HG03521 (cell line): ENCODE measurements at regions not wholly inside any gene's neighbourhood (a gene's known extent, or its start where the extent isn't known, plus 50 kb on each side); places are given as distances from the start of the nearest gene placed in this dataset.

Experiments
- ATAC-seq: cut with Tn5 transposase; IDR thresholded peaks from one replicate; pipeline ENCODE4 v1.9.1; 2021; ENCODE audit warnings: mild to moderate bottlenecking, moderate library complexity; ENCODE audit not compliant: unreplicated experiment

DNA sequence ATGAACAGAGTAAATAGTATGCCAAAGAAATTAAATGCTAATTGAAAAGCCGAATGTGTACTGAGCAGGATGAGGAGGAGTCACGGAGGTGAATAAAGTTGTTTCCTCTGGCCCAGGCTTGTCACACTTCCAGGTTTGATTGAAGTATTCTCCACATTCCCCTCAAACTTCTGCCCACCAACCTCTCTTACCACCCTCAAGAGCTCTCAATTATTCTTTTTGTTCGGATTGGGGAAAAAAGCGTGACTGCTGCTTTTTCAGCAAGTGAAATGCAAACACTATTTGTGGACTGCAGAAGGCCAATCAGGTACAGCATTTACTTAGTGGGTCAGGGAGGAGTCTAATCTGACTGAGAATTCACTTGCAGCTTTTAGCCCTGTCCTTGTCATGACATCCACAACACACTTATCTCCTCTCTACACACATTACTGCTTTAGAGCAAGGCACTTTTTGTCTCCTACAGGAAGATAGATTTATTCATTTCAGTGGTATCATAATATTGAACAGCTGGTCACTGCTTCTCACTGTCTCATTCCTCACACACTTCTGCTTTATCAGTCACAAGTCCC lies 375.6 kb upstream of the PRMT6 start:
- no peak for ATAC-seq

DNA sequence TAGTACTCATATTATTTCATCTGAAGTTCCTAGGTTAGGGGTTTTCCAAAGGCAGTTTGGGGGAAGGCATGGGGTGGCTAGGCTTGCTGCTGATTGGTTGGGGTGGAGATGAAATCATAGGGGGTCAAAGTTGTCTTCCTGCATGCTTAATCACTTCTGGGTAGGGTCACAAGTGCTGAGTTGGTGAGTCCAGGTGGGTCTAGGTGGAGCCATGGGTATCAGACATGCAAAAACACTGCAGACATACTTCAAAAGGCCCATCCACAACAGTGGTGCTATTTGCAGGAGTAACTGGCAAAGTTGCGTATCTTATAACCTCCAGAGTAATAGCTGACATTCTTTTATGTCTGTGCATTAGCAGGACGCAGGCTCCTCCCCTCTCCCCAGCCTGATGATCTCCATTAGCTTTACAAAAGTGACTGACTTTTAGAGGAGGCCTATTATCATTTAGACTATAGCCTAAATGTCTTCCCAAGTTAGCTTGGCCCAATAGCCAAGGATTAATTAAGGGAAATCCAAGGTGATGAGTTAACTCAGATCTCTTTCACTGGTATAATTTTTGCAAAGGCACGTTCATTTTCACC lies 374.4 kb upstream of the PRMT6 start:
- no peak for ATAC-seq

DNA sequence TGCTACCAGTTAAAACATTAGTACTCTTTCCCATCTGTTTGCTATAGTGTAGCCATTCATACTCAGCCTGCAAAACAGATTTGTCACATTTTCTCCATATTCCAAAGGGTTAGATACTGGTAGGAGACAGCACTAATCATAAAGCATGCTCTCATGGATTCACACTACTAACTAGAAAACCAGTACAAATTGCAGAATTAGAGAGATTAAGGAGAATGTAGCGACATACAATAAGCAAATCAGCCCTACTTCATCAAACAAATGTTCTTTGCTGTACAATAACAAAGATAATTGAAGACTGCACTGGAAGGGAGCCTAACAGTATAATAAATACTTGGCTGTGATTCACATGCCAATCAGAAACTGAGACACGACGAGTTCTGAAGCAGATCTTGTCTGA lies 368.0 kb upstream of the PRMT6 start:
- no peak for ATAC-seq

DNA sequence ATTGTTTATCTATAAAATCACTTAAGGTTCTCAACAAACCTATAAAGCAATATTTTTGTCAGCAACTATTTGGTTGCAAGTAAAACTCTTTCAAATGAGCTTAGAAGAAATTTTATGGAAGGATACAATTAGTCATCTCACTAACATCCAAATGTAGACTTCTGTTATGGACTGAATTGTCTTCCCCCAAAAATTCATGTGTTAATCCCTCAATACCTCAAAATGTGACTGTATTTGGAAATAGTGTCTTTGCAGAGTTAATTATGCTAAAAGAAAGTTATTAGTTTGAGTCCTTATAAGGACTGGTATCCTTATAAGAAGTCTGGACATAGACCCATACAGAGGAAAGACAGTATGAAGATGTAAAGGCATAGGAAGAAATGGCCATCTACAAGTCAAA lies 357.8 kb upstream of the PRMT6 start:
- ATAC-seq, result no peak

DNA sequence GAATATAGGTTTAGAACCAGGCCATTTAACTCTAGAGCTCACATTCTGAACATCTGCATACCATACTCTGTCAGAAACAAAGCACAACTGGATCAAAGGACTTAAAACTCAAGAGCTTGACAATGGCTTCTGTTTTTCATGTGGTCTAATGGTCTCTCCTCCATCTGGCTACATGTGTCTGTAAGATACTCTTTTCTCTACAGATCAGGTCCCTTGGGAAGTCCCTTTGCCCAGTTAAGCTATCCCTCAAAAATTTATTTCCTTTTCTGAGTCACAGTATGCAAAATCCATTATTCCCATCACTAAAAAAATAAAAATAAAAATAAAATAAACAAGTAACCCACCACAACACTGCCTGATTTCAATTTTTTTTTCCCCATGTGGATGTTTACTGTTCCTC lies 357.0 kb upstream of the PRMT6 start:
- no peak for ATAC-seq

DNA sequence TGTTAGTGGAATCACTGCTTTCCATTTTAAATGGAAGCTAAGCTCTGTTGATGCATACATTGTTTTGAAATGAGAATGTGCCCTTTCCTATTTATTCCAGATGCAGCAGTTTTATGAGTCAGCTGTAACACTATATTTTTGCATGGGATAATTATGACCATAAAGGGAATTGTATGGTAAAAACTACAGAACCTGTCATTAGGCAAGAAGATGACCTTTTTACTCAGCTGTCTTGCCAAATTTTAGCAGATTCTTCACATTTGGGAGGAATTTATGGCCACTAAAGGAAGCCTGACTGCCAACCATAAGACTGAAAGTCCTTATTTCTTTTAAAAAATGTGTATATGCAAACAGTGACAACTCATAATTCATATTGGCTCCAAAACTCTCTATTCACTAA lies 356.3 kb upstream of the PRMT6 start:
- ATAC-seq, result no peak

DNA sequence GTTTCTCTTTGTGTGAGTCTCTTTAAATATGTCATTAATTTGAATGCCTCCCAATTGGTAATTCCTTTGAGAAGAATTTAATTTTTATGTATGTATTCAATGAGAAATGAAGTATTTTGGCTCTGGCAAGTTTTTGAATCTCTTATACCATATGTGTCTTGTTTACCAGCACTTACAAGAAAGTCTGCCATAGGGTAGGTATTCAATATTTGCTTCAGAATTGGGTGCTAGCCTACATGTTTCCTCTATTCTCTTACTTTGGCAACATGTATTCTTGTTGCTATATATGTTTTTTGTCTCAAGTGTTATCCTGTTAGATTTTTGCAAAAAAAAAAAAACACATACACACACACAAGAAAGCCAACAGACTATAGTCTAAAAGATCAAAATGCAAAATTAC lies 350.5 kb upstream of the PRMT6 start:
- ATAC-seq, result no peak

DNA sequence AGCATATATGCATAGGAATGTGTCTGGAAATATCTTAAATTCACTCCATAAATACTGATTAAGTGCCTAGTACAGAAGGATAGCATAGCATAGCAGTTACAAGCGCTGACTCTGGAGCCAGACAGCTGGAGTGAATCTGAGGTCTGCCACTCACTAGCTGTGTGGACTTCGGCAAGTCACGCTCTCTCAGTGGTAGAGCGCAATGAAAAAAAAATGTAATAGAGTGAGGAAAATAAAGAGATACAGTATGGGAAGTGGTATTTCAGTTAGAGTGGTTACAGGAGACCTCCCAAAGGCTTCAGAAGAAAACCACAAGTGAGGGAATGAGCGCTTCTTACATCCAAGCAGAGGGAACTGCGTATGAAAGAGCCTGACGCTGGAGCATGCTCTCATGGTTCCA lies 338.9 kb upstream of the PRMT6 start:
- no peak for ATAC-seq

DNA sequence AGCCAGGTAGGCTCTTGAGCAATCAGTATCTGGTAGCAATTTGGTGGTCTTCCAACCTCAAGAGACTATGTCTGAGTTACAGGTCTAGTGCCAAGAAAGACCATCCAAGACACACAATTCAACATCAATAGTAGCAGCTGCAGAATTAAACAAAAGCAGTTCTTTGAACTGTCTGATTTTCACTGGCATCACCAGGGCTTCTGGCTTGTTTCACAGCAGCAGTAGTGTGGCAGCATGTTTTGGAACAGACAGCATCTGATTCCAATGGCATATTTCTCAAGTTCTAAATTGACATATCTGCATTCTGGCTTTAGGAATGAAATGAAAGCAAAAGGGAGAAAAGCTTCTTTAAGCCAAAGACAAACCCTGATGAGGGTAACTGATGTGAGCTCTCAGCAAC lies 334.7 kb upstream of the PRMT6 start:
- no peak for ATAC-seq

DNA sequence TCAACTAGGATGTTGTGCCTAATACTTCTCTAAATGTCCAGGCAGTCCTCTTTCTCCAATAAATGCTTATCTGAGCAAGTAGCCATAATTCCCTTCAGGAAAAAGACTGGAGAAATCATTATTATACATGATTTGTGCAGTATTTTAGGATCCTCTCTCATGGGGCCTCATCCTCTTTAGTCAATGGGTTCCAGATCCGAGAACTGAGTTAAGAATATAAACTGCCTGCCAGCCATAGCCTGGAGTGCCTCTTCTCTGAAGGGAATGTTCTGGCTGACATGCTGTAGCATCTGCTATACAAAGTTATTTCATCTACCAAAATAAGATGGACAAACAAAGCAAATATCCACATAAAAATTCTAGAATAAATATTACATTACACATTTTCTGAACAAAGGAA lies 334.0 kb upstream of the PRMT6 start:
- ATAC-seq, result no peak

DNA sequence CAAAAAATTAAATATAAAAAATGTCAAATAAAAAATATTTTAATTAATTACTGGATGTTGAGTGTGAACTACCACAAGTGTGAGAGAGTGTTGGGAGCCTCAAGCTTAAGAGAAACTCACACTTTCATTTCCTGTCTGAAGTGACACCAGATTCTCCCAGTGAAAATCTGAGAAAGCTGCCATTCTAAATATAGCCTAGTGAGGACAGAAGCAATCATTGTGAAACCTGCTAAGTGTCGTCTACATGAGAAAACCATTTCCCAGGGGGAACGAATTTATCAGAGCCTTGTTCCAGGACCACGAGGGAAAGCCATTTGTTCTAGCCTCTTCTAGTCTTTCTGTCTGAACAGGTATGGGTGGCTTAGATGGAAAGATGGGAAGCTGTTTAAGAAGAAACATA lies 329.3 kb upstream of the PRMT6 start:
- peak; percentile 50 for ATAC-seq

DNA sequence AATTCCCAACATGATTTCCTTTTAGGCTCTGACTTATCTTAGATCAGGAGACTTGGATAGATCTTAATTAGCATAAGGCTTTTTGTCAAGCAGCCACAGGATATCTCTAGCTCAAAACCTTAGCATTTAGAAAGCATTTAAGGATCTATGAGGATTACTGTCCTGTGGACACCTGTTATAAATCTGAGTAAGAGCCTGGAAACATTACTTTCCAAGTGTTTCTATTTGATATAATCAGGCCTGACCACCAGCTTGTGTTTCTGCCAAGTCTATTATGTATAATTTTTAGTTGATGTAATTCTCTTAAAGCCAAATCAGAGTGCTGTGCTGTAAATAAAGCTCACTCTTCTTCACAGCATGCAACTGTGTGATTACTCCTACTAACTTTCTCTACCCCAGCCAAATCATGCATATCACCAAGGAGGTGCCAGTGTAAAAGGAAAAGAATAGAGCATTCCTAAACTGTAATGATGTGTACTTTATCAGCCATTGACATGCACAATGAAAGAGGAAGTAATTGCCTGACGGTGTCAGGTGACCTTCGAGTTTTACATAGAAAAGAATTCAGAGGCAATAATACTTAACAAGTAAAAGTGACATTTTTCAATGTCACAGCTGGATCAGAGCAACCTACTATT lies 309.9 kb upstream of the PRMT6 start:
- ATAC-seq, result no peak

DNA sequence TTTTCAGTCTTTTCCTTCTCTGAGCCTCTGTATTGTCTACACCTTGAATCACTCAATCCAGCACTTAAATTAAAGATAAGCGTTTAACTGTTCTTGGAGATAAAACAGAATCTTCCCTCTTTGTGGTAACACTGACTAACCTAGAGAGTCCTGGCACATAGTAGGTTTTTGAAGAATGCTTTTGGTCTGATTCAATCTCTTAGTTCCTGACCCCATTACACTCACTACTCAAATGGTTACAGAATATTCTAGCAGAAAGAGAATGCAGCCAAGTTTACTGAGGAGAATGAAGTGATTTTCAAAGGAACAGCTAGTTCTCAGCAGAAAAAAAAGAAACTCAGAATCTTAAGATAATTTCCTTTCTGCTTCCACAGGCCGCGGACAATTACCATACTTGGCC lies 309.2 kb upstream of the PRMT6 start:
- no peak for ATAC-seq

DNA sequence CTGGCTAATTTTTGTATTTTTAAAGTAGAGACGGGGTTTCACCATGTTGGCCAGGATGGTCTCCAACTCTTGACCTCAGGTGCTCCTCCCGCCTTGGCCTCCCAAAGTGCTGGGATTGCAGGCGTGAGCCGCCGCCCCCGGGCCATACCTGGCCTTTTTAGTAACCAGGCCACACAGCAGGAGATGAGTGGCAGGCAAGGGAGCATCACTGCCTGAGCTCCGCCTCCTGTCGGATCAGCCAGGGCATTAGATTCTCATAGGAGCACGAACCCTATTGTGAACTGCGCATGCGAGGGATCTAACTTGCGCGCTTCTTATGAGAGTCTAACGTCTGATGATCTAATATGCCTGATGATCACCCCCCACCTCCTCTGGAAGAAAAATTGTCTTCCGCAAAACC lies 308.7 kb upstream of the PRMT6 start:
- no peak for ATAC-seq

DNA sequence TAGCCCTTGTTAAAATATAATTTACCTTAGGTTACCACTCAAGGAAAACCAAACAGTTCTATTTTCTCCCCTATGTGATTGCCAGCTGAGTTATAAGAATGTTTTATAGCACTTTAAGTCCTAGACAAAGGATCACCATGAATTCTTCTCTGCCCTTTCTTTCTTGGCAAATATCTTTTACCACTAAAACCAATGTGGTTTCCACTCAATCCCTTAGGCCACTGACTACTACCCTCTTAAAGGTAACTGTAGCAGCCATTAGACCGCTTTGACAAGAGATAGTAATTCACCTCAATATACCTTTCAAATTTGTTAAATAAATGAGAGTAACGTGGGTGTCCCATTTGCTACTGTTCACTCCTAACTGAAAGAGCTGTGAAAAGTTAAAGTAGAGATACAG lies 307.9 kb upstream of the PRMT6 start:
- ATAC-seq, result no peak

DNA sequence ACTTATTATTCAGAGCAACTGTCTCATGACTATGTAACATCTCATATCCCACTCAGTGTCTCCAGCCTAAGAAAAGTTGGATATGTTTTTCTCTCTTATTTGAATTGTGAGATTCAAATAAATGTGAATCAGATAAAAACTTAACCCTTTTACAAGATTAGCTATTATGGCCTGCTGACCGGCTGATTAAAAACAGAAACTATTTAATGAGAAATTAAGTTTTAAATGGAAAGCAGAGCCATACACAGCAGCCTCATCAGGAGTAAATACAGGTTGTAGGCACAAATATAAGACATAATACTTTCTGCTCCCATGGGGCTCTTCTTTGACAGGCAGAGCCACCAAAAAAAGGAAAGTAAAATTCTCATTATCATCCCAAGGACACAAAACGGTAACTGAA lies 307.0 kb upstream of the PRMT6 start:
- no peak for ATAC-seq

DNA sequence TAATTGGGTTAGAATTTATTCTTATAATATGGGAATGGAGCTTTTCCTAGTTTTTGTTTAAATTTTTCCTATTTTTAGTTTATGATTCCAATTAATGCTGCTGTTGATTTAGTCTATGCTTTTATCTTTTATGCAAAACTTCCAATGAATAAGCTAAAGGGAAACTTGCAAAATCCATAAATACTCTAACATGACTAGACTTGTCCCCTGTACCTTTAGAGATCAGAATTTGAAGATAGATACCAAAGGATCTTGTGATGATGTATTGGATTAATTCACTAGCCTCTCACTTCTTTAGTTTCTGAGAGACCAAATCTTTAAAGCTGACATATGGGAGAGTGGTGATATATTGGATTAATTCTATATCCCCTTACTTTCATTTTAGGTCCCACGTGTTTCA lies 306.6 kb upstream of the PRMT6 start:
- ATAC-seq, result no peak

DNA sequence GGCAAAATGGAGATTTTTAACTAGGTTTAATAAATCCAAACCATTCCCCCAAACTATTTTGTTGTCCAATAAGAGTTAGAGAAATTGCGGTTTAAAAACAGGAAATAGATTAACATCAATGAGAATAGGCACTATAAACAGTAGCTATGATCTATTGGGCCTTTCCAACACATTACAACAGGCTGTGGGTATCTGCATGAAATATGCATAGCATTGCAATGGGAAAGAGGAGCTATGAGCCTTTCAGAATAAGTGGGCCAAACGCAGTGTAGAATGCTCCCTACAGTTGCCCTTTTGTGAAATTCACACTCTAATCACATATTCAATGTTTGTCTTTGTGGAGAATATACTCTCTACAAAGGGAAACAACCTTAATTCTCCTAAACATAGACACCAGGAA lies 305.5 kb upstream of the PRMT6 start:
- no peak for ATAC-seq

DNA sequence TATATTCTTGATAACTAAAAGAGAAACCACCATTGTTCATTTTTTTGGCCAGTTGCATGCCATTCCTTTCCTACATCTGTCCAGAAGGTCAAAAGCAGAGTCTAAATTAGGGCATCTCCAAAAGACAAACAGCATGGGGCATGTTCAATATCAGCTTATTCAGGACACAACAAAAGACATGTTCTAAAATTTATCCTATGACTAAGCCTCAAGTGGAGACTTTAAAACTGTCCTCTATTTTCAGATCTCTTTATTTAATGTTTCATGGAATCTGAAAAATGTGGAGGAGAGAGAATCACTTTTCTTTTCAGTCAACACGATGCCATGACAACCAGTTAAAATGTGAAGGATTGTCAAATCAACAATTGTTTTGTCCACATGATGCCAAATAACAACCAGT lies 303.4 kb upstream of the PRMT6 start:
- no peak for ATAC-seq

DNA sequence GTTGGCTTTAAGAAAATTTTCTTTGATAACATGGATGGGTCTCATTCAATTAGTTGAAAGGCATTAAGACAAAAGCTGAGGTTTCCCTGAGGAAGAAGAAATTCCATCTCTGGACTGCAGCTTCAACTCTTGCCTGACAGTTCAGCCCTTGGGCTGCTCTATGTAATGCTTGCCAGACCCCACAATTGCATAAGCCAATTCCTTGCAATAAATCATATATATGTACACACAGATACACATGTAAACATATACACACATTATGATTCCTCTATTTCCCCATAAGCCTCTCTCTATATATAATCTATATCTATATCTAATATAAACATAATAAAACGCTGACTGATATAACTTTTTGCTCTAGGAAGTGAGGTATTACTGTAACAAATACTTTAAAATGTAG lies 301.5 kb upstream of the PRMT6 start:
- no peak for ATAC-seq

DNA sequence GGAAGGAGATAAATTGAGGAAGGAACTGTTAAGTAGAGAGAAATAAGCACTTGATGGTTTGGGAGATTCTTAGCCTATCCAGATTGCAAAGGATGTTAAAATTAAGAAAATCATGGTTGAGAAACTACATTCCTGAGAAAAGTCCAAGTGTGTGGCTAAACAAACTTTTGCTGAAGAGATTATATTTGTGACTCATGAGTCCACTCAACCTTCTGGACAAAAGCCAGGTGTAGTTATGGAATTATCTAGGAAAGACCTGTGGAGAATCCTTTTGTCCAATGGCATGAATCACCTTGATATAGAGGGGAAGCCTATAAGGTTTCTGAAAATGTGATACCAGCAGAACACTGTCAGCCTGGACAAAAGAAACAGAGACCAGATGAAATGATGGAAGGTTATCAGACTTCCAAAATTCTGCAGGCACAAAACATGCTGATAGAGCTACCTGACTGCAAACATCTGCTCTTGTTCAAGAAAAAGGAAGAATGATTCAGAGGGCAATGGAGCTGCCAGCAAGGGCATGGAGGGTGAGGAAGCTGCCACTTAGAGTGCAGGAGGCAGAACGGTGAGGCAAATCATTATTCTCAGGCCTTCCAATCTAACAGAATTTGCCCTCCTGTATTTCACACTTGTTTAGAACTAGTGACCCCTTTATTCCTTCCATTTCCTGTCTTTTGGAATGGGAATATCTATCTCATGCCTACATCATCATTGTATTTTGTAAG lies 300.6 kb upstream of the PRMT6 start:
- no peak for ATAC-seq

DNA sequence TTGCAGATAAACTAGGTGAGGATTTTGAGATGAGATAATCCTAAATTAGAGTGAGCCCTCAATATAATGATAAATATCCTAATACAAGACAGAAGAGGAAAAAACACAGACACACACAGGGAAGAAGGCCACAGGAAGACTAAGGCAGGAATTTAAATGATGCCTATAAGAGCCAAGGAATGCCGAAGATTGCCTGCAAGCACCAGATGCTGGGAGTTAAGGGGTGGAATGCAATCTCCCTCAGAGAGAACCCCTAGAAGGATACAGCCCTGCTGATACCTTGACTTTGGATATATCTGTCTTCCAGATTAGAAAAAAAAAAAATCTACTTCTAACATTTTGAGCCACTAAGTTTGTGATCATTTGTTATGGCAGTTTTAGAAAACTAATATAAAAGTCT lies 299.7 kb upstream of the PRMT6 start:
- no peak for ATAC-seq
